Activated T-helper 1 cell treated with anti-CD3 and anti-CD28 coated beads, Interleukin-12 subunit alpha, Interleukin-12 subunit beta, Interleukin-2, Interleukin-4 antibody, amounts not matched to agents 30 ng/mL and 10 ng/mL and 1 ng/mL, durations not matched to agents 14 hours and 24 hours and 36 hours (primary cell): ENCODE measurements at regions not wholly inside any gene's neighbourhood (a gene's known extent, or its start where the extent isn't known, plus 50 kb on each side); places are given as distances from the start of the nearest gene placed in this dataset.

Experiments used
- DNase-seq: peaks from one replicate; pipeline ENCODE4 v3.0.0; 2021; ENCODE audit warnings: low spot score
- H3K27ac Mint-ChIP-seq: one replicate; pipeline ENCODE4 v1.8.0; 2021; ENCODE audit warnings: mild to moderate bottlenecking, mixed read lengths
- H3K27me3 Mint-ChIP-seq: one replicate; pipeline ENCODE4 v1.8.0; 2022; ENCODE audit warnings: mild to moderate bottlenecking, moderate library complexity, mixed read lengths; ENCODE audit not compliant: insufficient read depth
- H3K36me3 Mint-ChIP-seq: one replicate; pipeline ENCODE4 v1.8.0; 2021; ENCODE audit warnings: low read depth, mixed read lengths
- H3K4me1 Mint-ChIP-seq: one replicate; pipeline ENCODE4 v1.8.0; 2021; ENCODE audit warnings: low read depth, mixed read lengths
- H3K4me3 Mint-ChIP-seq: one replicate; pipeline ENCODE4 v1.8.0; 2021; ENCODE audit warnings: mild to moderate bottlenecking, moderate library complexity, mixed read lengths
- H3K9me3 Mint-ChIP-seq: one replicate; pipeline ENCODE4 v1.8.0; 2021; ENCODE audit warnings: mixed read lengths
- intact Hi-C: fragments of 100-400 bp; cut with micrococcal nuclease; formaldehyde crosslinking; loops from one replicate; pipeline ENCODE4 v1.15.1; 2024

- intact Hi-C loops: no loop called here
- DNase-seq: no peak
- H3K36me3 Mint-ChIP-seq: no peaks in the 10 kb centered on the region
- no peaks in the 10 kb centered on the region for H3K27me3 Mint-ChIP-seq
- H3K9me3 Mint-ChIP-seq: no peaks in the 10 kb centered on the region
- no peaks in the 10 kb centered on the region for H3K4me1 Mint-ChIP-seq
- H3K4me3 Mint-ChIP-seq: no peak overlapping the region
- H3K27ac Mint-ChIP-seq: no peak overlapping the region
Observed at GRCh38 chrX:4710618-4711433, 997.4 kb upstream of the PRKX start.

- intact Hi-C loops: no loop called here
- Mint-ChIP-seq H3K9me3 (no peaks in the 10 kb centered on the region), H3K36me3 (no peaks in the 10 kb centered on the region), H3K4me3 (no peak overlapping the region), H3K4me1 (no peaks in the 10 kb centered on the region), H3K27me3 (no peaks in the 10 kb centered on the region), H3K27ac (no peak overlapping the region)
- no peak for DNase-seq
Observed at GRCh38 chrX:4708970-4709760, 995.7 kb upstream of the PRKX start.

GRCh38 chrX:4706961-4707360 is 993.5 kb upstream of the PRKX start:
- H3K4me1 Mint-ChIP-seq: no peaks in the 10 kb centered on the region
- no peak overlapping the region for H3K4me3 Mint-ChIP-seq
- H3K36me3 Mint-ChIP-seq: no peaks in the 10 kb centered on the region
- no peaks in the 10 kb centered on the region for H3K27me3 Mint-ChIP-seq
- no peak for DNase-seq
- no peak overlapping the region for H3K27ac Mint-ChIP-seq
- H3K9me3 Mint-ChIP-seq: no peaks in the 10 kb centered on the region
- intact Hi-C loops: no loop called here

- H3K4me3 Mint-ChIP-seq: no peak overlapping the region
- no peak for DNase-seq
- no peaks in the 10 kb centered on the region for H3K36me3 Mint-ChIP-seq
- H3K27ac Mint-ChIP-seq: no peak overlapping the region
- H3K9me3 Mint-ChIP-seq: no peaks in the 10 kb centered on the region
- H3K27me3 Mint-ChIP-seq: no peaks in the 10 kb centered on the region
- H3K4me1 Mint-ChIP-seq: no peaks in the 10 kb centered on the region
- intact Hi-C loops: no loop called here
Observed at GRCh38 chrX:4690521-4690920, 977.1 kb upstream of the PRKX start.

- no peaks in the 10 kb centered on the region for H3K9me3 Mint-ChIP-seq
- H3K27ac Mint-ChIP-seq: no peak overlapping the region
- H3K4me3 Mint-ChIP-seq: no peak overlapping the region
- intact Hi-C loops: no loop called here
- H3K36me3 Mint-ChIP-seq: no peaks in the 10 kb centered on the region
- no peaks in the 10 kb centered on the region for H3K4me1 Mint-ChIP-seq
- DNase-seq: no peak
- no peaks in the 10 kb centered on the region for H3K27me3 Mint-ChIP-seq
Observed at GRCh38 chrX:4682636-4683035, 969.2 kb upstream of the PRKX start.

GRCh38 chrX:4675686-4676300 is 962.3 kb upstream of the PRKX start:
- H3K27ac Mint-ChIP-seq: no peak overlapping the region

GRCh38 chrX:4674028-4674782 is 960.8 kb upstream of the PRKX start:
- H3K4me1 Mint-ChIP-seq: no peaks in the 10 kb centered on the region
- no peaks in the 10 kb centered on the region for H3K27me3 Mint-ChIP-seq

More at GRCh38 chrX:4675686-4676300, 962.3 kb upstream of the PRKX start:
- H3K27me3 Mint-ChIP-seq: no peaks in the 10 kb centered on the region
- no peaks in the 10 kb centered on the region for H3K4me1 Mint-ChIP-seq
- no peak overlapping the region for H3K4me3 Mint-ChIP-seq
- no peaks in the 10 kb centered on the region for H3K36me3 Mint-ChIP-seq
- H3K9me3 Mint-ChIP-seq: peaks cover 6% of the 10 kb centered on the region
- DNase-seq: no peak
- intact Hi-C loops: no loop called here

GRCh38 chrX:4671344-4671743 is 957.9 kb upstream of the PRKX start:
- Mint-ChIP-seq H3K27ac (no peak overlapping the region), H3K36me3 (no peaks in the 10 kb centered on the region), H3K4me3 (no peak overlapping the region), H3K27me3 (no peaks in the 10 kb centered on the region), H3K4me1 (no peaks in the 10 kb centered on the region), H3K9me3 (peaks cover 6% of the 10 kb centered on the region)
- intact Hi-C loops: no loop called here
- no peak for DNase-seq

More at GRCh38 chrX:4674028-4674782, 960.8 kb upstream of the PRKX start:
- Mint-ChIP-seq H3K27ac (no peak overlapping the region), H3K9me3 (peaks cover 6% of the 10 kb centered on the region), H3K36me3 (no peaks in the 10 kb centered on the region), H3K4me3 (no peak overlapping the region)
- no peak for DNase-seq
- intact Hi-C loops: no loop called here

GRCh38 chrX:4670606-4671005 is 957.2 kb upstream of the PRKX start:
- H3K4me3 Mint-ChIP-seq: no peak overlapping the region
- H3K27ac Mint-ChIP-seq: no peak overlapping the region
- peaks cover 6% of the 10 kb centered on the region for H3K9me3 Mint-ChIP-seq
- DNase-seq: no peak
- no peaks in the 10 kb centered on the region for H3K27me3 Mint-ChIP-seq
- no peaks in the 10 kb centered on the region for H3K36me3 Mint-ChIP-seq
- H3K4me1 Mint-ChIP-seq: no peaks in the 10 kb centered on the region
- intact Hi-C loops: no loop called here

- no peak for DNase-seq
- Mint-ChIP-seq H3K27me3 (no peaks in the 10 kb centered on the region), H3K9me3 (peaks cover 6% of the 10 kb centered on the region), H3K27ac (no peak overlapping the region), H3K36me3 (no peaks in the 10 kb centered on the region), H3K4me3 (no peak overlapping the region), H3K4me1 (no peaks in the 10 kb centered on the region)
- intact Hi-C loops: no loop called here
Observed at GRCh38 chrX:4668802-4669536, 955.5 kb upstream of the PRKX start.

- no peaks in the 10 kb centered on the region for H3K27me3 Mint-ChIP-seq
- intact Hi-C loops: no loop called here
- no peak overlapping the region for H3K4me3 Mint-ChIP-seq
- H3K4me1 Mint-ChIP-seq: no peaks in the 10 kb centered on the region
- H3K36me3 Mint-ChIP-seq: no peaks in the 10 kb centered on the region
- H3K27ac Mint-ChIP-seq: no peak overlapping the region
- no peak for DNase-seq
- no peaks in the 10 kb centered on the region for H3K9me3 Mint-ChIP-seq
Observed at GRCh38 chrX:4663085-4663484, 949.6 kb upstream of the PRKX start.

- H3K9me3 Mint-ChIP-seq: no peaks in the 10 kb centered on the region
- H3K4me1 Mint-ChIP-seq: no peaks in the 10 kb centered on the region
- H3K4me3 Mint-ChIP-seq: no peak overlapping the region
- no peak overlapping the region for H3K27ac Mint-ChIP-seq
- intact Hi-C loops: no loop called here
- H3K27me3 Mint-ChIP-seq: no peaks in the 10 kb centered on the region
- no peaks in the 10 kb centered on the region for H3K36me3 Mint-ChIP-seq
- no peak for DNase-seq
Observed at GRCh38 chrX:4661771-4662170, 948.3 kb upstream of the PRKX start.
